Smooth muscle cell (in vitro differentiated cells): ENCODE measurements at regions not wholly inside any gene's neighbourhood (a gene's known extent, or its start where the extent isn't known, plus 50 kb on each side); places are given as distances from the start of the nearest gene placed in this dataset.

Experiments
- DNase-seq: peaks from one replicate; lab custom pipeline; 2025; ENCODE audit not compliant: unreplicated experiment; lab: John Stamatoyannopoulos, UW
- H2AFZ ChIP-seq: fragments of 200-600 bp; sonication (generic); 2 replicates; pipeline ENCODE4 v1.6.0; 2016; ENCODE audit warnings: antibody characterized with exemption, low read depth, mild to moderate bottlenecking
- H3F3A ChIP-seq: fragments of 200-600 bp; sonication (generic); 2 replicates; pipeline ENCODE4 v1.6.0; 2017; ENCODE audit warnings: antibody characterized with exemption, low read depth
- H3K27ac ChIP-seq: fragments of 200-600 bp; sonication (generic); 2 replicates; pipeline ENCODE4 v1.5.1; 2016; ENCODE audit warnings: low read depth, mild to moderate bottlenecking
- H3K27me3 ChIP-seq: fragments of 200-600 bp; sonication (generic); 2 replicates; pipeline ENCODE4 v1.6.1; 2016; ENCODE audit warnings: low read depth, mild to moderate bottlenecking
- H3K36me3 ChIP-seq: fragments of 200-600 bp; sonication (generic); 2 replicates; pipeline ENCODE4 v1.5.1; 2016; ENCODE audit warnings: low read depth
- H3K4me1 ChIP-seq: fragments of 200-600 bp; sonication (generic); 2 replicates; pipeline ENCODE4 v1.5.1; 2016; ENCODE audit warnings: low read depth
- H3K4me2 ChIP-seq: fragments of 200-600 bp; sonication (generic); 2 replicates; pipeline ENCODE4 v1.6.0; 2016; ENCODE audit warnings: mild to moderate bottlenecking
- H3K4me3 ChIP-seq: fragments of 200-600 bp; sonication (generic); 2 replicates; pipeline ENCODE4 v1.5.1; 2016; ENCODE audit warnings: mild to moderate bottlenecking
- H3K79me2 ChIP-seq: fragments of 200-600 bp; sonication (generic); 2 replicates; pipeline ENCODE4 v1.6.0; 2016; ENCODE audit warnings: low read depth, mild to moderate bottlenecking
- H3K9ac ChIP-seq: fragments of 200-600 bp; sonication (generic); 2 replicates; pipeline ENCODE4 v1.6.0; 2016; ENCODE audit warnings: low read depth
- H3K9me3 ChIP-seq: fragments of 200-600 bp; sonication (generic); replicated peaks from 2 replicates; pipeline ENCODE4 v1.5.1; 2016; ENCODE audit warnings: low read depth
- H4K20me1 ChIP-seq: fragments of 200-600 bp; sonication (generic); 2 replicates; pipeline ENCODE4 v1.6.0; 2016; ENCODE audit warnings: low read depth
- CTCF ChIP-seq: fragments of 200-600 bp; sonication (generic); IDR thresholded peaks from 2 replicates; pipeline ENCODE4 v1.5.1; 2017; ENCODE audit warnings: borderline replicate concordance, mild to moderate bottlenecking, antibody characterized with exemption; ENCODE audit not compliant: insufficient read depth, poor library complexity, severe bottlenecking
- WGBS: methylation state at CpG from one replicate; pipeline ENCODE4 v1.1.7; 2016; ENCODE audit warnings: low lambda C conversion rate; 5-methylcytosine and 5-hydroxymethylcytosine counted together

- H4K20me1 ChIP-seq, result no peaks in the 10 kb centered on the region
- H3K9ac ChIP-seq, result no peak overlapping the region
- peaks cover 12% of the 10 kb centered on the region for H3K27me3 ChIP-seq
- no peaks in the 10 kb centered on the region for H3K9me3 ChIP-seq
- H3K36me3 ChIP-seq, result no peaks in the 10 kb centered on the region
- DNase-seq, result no peak
- WGBS, result 78% methylated on average over 1 of the region's 1 CpG
- no peak overlapping the region for H2AFZ ChIP-seq
- no peaks in the 10 kb centered on the region for H3K4me1 ChIP-seq
- no peak for TF ChIP-seq CTCF
- H3K4me3 ChIP-seq, result no peak overlapping the region
- no peaks in the 10 kb centered on the region for H3K79me2 ChIP-seq
- H3K4me2 ChIP-seq, result no peak overlapping the region
- H3F3A ChIP-seq, result no peaks in the 10 kb centered on the region
- no peak overlapping the region for H3K27ac ChIP-seq
These were observed 244.2 kb upstream of the CCDC196 start for GRCh38 chr14:66242001-66242400.

GRCh38 chr14:66244834-66245233, 241.3 kb upstream of the CCDC196 start:
- no peak overlapping the region for H3K4me2 ChIP-seq
- no peak overlapping the region for H3K4me3 ChIP-seq
- TF ChIP-seq CTCF, result no peak
- no peak overlapping the region for H3K27ac ChIP-seq
- H2AFZ ChIP-seq, result no peak overlapping the region
- H3F3A ChIP-seq, result no peaks in the 10 kb centered on the region
- no peaks in the 10 kb centered on the region for H3K79me2 ChIP-seq
- no peaks in the 10 kb centered on the region for H3K9me3 ChIP-seq
- H3K9ac ChIP-seq, result no peak overlapping the region
- DNase-seq, result no peak
- H4K20me1 ChIP-seq, result no peaks in the 10 kb centered on the region
- H3K27me3 ChIP-seq, result no peaks in the 10 kb centered on the region
- 95% methylated on average over 5 of the region's 5 CpGs for WGBS
- no peaks in the 10 kb centered on the region for H3K36me3 ChIP-seq
- H3K4me1 ChIP-seq, result no peaks in the 10 kb centered on the region

GRCh38 chr14:66247662-66248193, 238.4 kb upstream of the CCDC196 start:
- no peak overlapping the region for H3K4me3 ChIP-seq
- H3K9me3 ChIP-seq, result no peaks in the 10 kb centered on the region
- no peaks in the 10 kb centered on the region for H4K20me1 ChIP-seq
- H2AFZ ChIP-seq, result no peak overlapping the region
- no peaks in the 10 kb centered on the region for H3K79me2 ChIP-seq
- DNase-seq, result no peak
- no peaks in the 10 kb centered on the region for H3K27me3 ChIP-seq
- no peaks in the 10 kb centered on the region for H3K4me1 ChIP-seq
- H3K36me3 ChIP-seq, result no peaks in the 10 kb centered on the region
- no peak overlapping the region for H3K4me2 ChIP-seq
- no peak for TF ChIP-seq CTCF
- H3K9ac ChIP-seq, result no peak overlapping the region
- no peak overlapping the region for H3K27ac ChIP-seq
- 64% methylated on average over 4 of the region's 4 CpGs for WGBS
- no peaks in the 10 kb centered on the region for H3F3A ChIP-seq

- H4K20me1 ChIP-seq, result no peaks in the 10 kb centered on the region
- no peak overlapping the region for H3K4me2 ChIP-seq
- no peak for DNase-seq
- no peaks in the 10 kb centered on the region for H3K79me2 ChIP-seq
- no peaks in the 10 kb centered on the region for H3F3A ChIP-seq
- WGBS, result 87% methylated on average over 2 of the region's 2 CpGs
- no peaks in the 10 kb centered on the region for H3K36me3 ChIP-seq
- H3K27ac ChIP-seq, result no peak overlapping the region
- no peak overlapping the region for H3K9ac ChIP-seq
- H2AFZ ChIP-seq, result no peak overlapping the region
- H3K9me3 ChIP-seq, result no peaks in the 10 kb centered on the region
- no peak for TF ChIP-seq CTCF
- H3K4me1 ChIP-seq, result no peaks in the 10 kb centered on the region
- no peak overlapping the region for H3K4me3 ChIP-seq
- H3K27me3 ChIP-seq, result no peaks in the 10 kb centered on the region
These were observed 237.9 kb upstream of the CCDC196 start for GRCh38 chr14:66248256-66248655.
